Heart left ventricle (tissue), 13 donors: ENCODE measurements at regions not wholly inside any gene's neighbourhood (a gene's known extent, or its start where the extent isn't known, plus 50 kb on each side); places are given as distances from the start of the nearest gene placed in this dataset.

ENCODE experiments used
- POLR2A ChIP-seq, 2 donors: fragments of 450-650 bp; IDR thresholded peaks; one replicate each; pipeline ENCODE4 v1.6.1; 2017; ENCODE audit warnings: antibody characterized with exemption in 2 of 2, mild to moderate bottlenecking in 2 of 2, moderate library complexity in 2 of 2
- TF ChIP-seq, protein P1 (sequence below), 12 donors: fragments of 200-600 bp; sonication (generic) in 4 of 12; IDR thresholded peaks; one replicate each; pipeline versions ENCODE4 v1.5.0 to v1.8.0; 2018 to 2022; ENCODE audit warnings: antibody characterized with exemption in 12 of 12, mild to moderate bottlenecking in 5 of 12
- donor health status: ischemic (EF 13 %, LVEDD 7.1; RV severe dilation, severe dysfunction).
- donor health status: DM: no; HTN: yes; CAD: no.
- donor health status: DM: no; HTN: no; CAD: no.
- donor health status: ischemic (EF 25% LVEDD 6.9; RV normal size, moderate dysfunction).
- donor health status: ischemic (EF 25% LVEDD 5.7; RV mildly dilated, moderate dysfunction).
- donor health status: ischemic (EF 35%, LVEDD 5.7; RV mildly dilated, moderate dysfunction).
- donor health status: nonischemic (EF 11% LVEDD 7.7; RV severe dilation, severe dysfunction).
- donor health status: DM: yes; HTN: yes; CAD: no.
- donor health status: PGD.
- donor health status: ischemic (EF 29% LVEDD 5.4; RV normal size, mild dysfunction).
- donor health status: nonischemic (EF 23%, LVEDD 6.1; RV moderate dilation, normal function).

DNA sequence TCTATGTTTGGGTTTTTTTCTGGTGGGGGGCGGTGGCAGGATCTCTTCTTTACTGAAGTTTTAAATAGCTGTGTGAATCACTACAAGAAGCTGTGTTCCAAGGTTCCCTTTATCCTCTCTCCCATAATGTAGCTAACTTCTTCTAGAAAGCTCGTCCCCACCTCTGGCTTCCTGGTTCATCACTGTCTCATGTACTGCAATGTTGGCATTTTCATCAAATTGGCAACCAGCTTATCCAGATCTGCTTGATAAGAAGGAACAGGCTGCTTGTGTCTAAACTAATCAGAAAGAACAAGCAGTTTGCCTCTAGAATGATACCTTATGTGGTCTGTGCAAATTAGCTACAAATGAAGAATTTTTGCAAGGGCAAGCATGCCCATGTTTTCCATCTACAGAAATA, 130.8 kb downstream of the WT1 start:
- TF ChIP-seq, protein P1, sequence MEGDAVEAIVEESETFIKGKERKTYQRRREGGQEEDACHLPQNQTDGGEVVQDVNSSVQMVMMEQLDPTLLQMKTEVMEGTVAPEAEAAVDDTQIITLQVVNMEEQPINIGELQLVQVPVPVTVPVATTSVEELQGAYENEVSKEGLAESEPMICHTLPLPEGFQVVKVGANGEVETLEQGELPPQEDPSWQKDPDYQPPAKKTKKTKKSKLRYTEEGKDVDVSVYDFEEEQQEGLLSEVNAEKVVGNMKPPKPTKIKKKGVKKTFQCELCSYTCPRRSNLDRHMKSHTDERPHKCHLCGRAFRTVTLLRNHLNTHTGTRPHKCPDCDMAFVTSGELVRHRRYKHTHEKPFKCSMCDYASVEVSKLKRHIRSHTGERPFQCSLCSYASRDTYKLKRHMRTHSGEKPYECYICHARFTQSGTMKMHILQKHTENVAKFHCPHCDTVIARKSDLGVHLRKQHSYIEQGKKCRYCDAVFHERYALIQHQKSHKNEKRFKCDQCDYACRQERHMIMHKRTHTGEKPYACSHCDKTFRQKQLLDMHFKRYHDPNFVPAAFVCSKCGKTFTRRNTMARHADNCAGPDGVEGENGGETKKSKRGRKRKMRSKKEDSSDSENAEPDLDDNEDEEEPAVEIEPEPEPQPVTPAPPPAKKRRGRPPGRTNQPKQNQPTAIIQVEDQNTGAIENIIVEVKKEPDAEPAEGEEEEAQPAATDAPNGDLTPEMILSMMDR (IDR thresholded peaks at IDR 0.05), result no peak
- no peak for TF ChIP-seq POLR2A (IDR thresholded peaks at IDR 0.05)
